PC-9 (cell line): ENCODE measurements at regions not wholly inside any gene's neighbourhood (a gene's known extent, or its start where the extent isn't known, plus 50 kb on each side); places are given as distances from the start of the nearest gene placed in this dataset.

Experiments used
- BruUV-seq: library from RNA; stranded (reverse); fragments of 400-500 nt; replicated peaks from 2 replicates; lab custom pipeline; 2021; lab: Mats Ljungman, UMichigan
- CTCF ChIA-PET: fragments of 300-600 bp; sonication (Branson Sonifier 250); formaldehyde crosslinking; loops from one replicate; lab custom pipeline; 2022; ENCODE audit warnings: antibody characterized with exemption; lab: Charles Lee
- POLR2A ChIA-PET: fragments of 300-600 bp; sonication (Branson Sonifier 250); formaldehyde crosslinking; loops from one replicate; lab custom pipeline; 2022; ENCODE audit warnings: antibody characterized with exemption; ENCODE audit not compliant: unreplicated experiment; lab: Charles Lee
- DNase-seq, 2 experiments: peaks; one replicate each; pipeline versions ENCODE4 v3.0.0 to v3.0.0-alpha.2; 2015 to 2022; ENCODE audit warnings: mixed read lengths in 1 of 2
- H2AFZ ChIP-seq: fragments of 200-600 bp; sonication (generic); 2 replicates; pipeline ENCODE4 v1.8.1; 2017; ENCODE audit warnings: antibody characterized with exemption
- H3F3A ChIP-seq: fragments of 200-600 bp; sonication (generic); 2 replicates; pipeline ENCODE4 v1.8.1; 2017; ENCODE audit warnings: antibody characterized with exemption, mild to moderate bottlenecking, low read depth; ENCODE audit not compliant: insufficient read depth
- H3K27ac ChIP-seq: fragments of 200-600 bp; sonication (generic); 2 replicates; pipeline ENCODE4 v1.6.1; 2016; ENCODE audit warnings: mixed run types
- H3K27me3 ChIP-seq: fragments of 200-600 bp; sonication (generic); 2 replicates; pipeline ENCODE4 v1.6.1; 2016; ENCODE audit warnings: low read depth, mixed run types; ENCODE audit not compliant: insufficient read depth
- H3K36me3 ChIP-seq: fragments of 200-600 bp; sonication (generic); 2 replicates; pipeline ENCODE4 v1.6.1; 2016; ENCODE audit warnings: low read depth, mixed run types
- H3K4me1 ChIP-seq: fragments of 200-600 bp; sonication (generic); replicated peaks from 2 replicates; pipeline ENCODE4 v1.6.1; 2016; ENCODE audit warnings: mixed run types; ENCODE audit not compliant: insufficient read depth
- H3K4me2 ChIP-seq: fragments of 200-600 bp; sonication (generic); 2 replicates; pipeline ENCODE4 v1.6.1; 2017; ENCODE audit warnings: mixed run types
- H3K4me3 ChIP-seq: fragments of 200-600 bp; sonication (generic); 2 replicates; pipeline ENCODE4 v1.6.1; 2016; ENCODE audit warnings: mixed run types
- H3K79me2 ChIP-seq: fragments of 200-600 bp; sonication (generic); 2 replicates; pipeline ENCODE4 v1.6.1; 2017; ENCODE audit warnings: low read depth, mixed run types
- H3K9me2 ChIP-seq: fragments of 200-600 bp; sonication (generic); 2 replicates; pipeline ENCODE4 v1.8.1; 2017; ENCODE audit warnings: mild to moderate bottlenecking; ENCODE audit not compliant: insufficient read depth
- H3K9me3 ChIP-seq: fragments of 200-600 bp; sonication (generic); 2 replicates; pipeline ENCODE4 v1.8.1; 2016; ENCODE audit warnings: low read depth; ENCODE audit not compliant: insufficient read depth
- H4K20me1 ChIP-seq: fragments of 200-600 bp; sonication (generic); 2 replicates; pipeline ENCODE4 v1.8.1; 2017; ENCODE audit not compliant: insufficient read depth
- CTCF ChIP-seq: fragments of 200-600 bp; sonication (generic); conservative IDR thresholded peaks from 2 replicates; pipeline ENCODE4 v1.6.1; 2017; ENCODE audit warnings: mixed run types, antibody characterized with exemption, mild to moderate bottlenecking, moderate library complexity
- EZH2 ChIP-seq: fragments of 200-600 bp; sonication (generic); IDR thresholded peaks from 2 replicates; pipeline ENCODE4 v1.8.0; 2017; ENCODE audit warnings: antibody characterized with exemption, low read depth
- intact Hi-C: fragments of 100-400 bp; cut with micrococcal nuclease; formaldehyde crosslinking; loops from one replicate; pipeline ENCODE4 v1.10.0; 2022; ENCODE audit not compliant: unreplicated experiment

- H3F3A ChIP-seq = peaks cover 8% of the 10 kb centered on the region; the same call in 1 of the 2 replicates
- no peaks in the 10 kb centered on the region for H3K79me2 ChIP-seq
- no peak overlapping the region for H2AFZ ChIP-seq
- BruUV-seq = no TSS peak
- CTCF ChIA-PET = no interaction called here
- intact Hi-C loops = no loop called here
- H3K27me3 ChIP-seq = peaks cover 62% of the 10 kb centered on the region
- TF ChIP-seq CTCF (no peak), EZH2 (no peak)
- no peaks in the 10 kb centered on the region for H3K9me2 ChIP-seq
- POLR2A ChIA-PET = no interaction called here
- no peak for DNase-seq
- H3K4me1 ChIP-seq = no peaks in the 10 kb centered on the region
- no peaks in the 10 kb centered on the region for H4K20me1 ChIP-seq
- H3K9me3 ChIP-seq = no peaks in the 10 kb centered on the region
- no peak overlapping the region for H3K4me3 ChIP-seq
- H3K36me3 ChIP-seq = no peaks in the 10 kb centered on the region
- H3K27ac ChIP-seq = no peak overlapping the region
- no peak overlapping the region for H3K4me2 ChIP-seq
Measured at GRCh38 chr17:73949903-73950592, 253.4 kb upstream of the RPL38 start.

- TF ChIP-seq EZH2 = no peak
- TF ChIP-seq CTCF = no peak
- no TSS peak for BruUV-seq
- intact Hi-C loops = no loop called here
- peaks cover 8% of the 10 kb centered on the region; the same call in 1 of the 2 replicates for H3F3A ChIP-seq
- no peaks in the 10 kb centered on the region for H4K20me1 ChIP-seq
- H3K4me2 ChIP-seq = no peak overlapping the region
- no peaks in the 10 kb centered on the region for H3K79me2 ChIP-seq
- no peak overlapping the region for H3K4me3 ChIP-seq
- no peaks in the 10 kb centered on the region for H3K36me3 ChIP-seq
- no peak overlapping the region for H3K27ac ChIP-seq
- CTCF ChIA-PET = no interaction called here
- H3K9me3 ChIP-seq = no peaks in the 10 kb centered on the region
- no peak for DNase-seq
- POLR2A ChIA-PET = no interaction called here
- no peaks in the 10 kb centered on the region for H3K9me2 ChIP-seq
- H2AFZ ChIP-seq = no peak overlapping the region
- peaks cover 57% of the 10 kb centered on the region for H3K27me3 ChIP-seq
- H3K4me1 ChIP-seq = no peaks in the 10 kb centered on the region
Measured at GRCh38 chr17:73950593-73950914, 252.9 kb upstream of the RPL38 start.

GRCh38 chr17:73952082-73952479, 251.4 kb upstream of the RPL38 start:
- H2AFZ ChIP-seq = no peak overlapping the region
- no peaks in the 10 kb centered on the region for H3K36me3 ChIP-seq

More at GRCh38 chr17:73952082-73952479, 251.4 kb upstream of the RPL38 start:
- Histone ChIP-seq H3K4me3 (no peak overlapping the region), H3K9me3 (no peaks in the 10 kb centered on the region), H3K4me1 (no peaks in the 10 kb centered on the region), H3K27ac (no peak overlapping the region), H3K27me3 (peaks cover 51% of the 10 kb centered on the region), H3K9me2 (no peaks in the 10 kb centered on the region), H3K79me2 (no peaks in the 10 kb centered on the region), H4K20me1 (no peaks in the 10 kb centered on the region), H3K4me2 (no peak overlapping the region), H3F3A (peaks cover 8% of the 10 kb centered on the region; the same call in 1 of the 2 replicates)
- no peak for DNase-seq
- ChIA-PET POLR2A (no interaction called here), CTCF (no interaction called here)
- no TSS peak for BruUV-seq
- intact Hi-C loops = no loop called here
- TF ChIP-seq EZH2 (no peak), CTCF (no peak)
